ENCODE measurements at regions not wholly inside any gene's neighbourhood (a gene's known extent, or its start where the extent isn't known, plus 50 kb on each side); places are given as distances from the start of the nearest gene placed in this dataset.

- H3K4me3 ChIP-seq: no peak overlapping the region
- no peaks in the 10 kb centered on the region for H3K36me3 ChIP-seq
Measured at GRCh38 chr4:116391020-116391419, 694.4 kb downstream of the TRAM1L1 start.

GRCh38 chr4:116389139-116389538, 696.2 kb downstream of the TRAM1L1 start:
- Histone ChIP-seq H3K4me1 (no peaks in the 10 kb centered on the region), H3K9me3 (no peaks in the 10 kb centered on the region), H3K27ac (replicated peaks in 1 of 4) (no peak overlapping the region), H3K4me3 (no peak overlapping the region), H3K27me3 (no peaks in the 10 kb centered on the region), H3K36me3 (no peaks in the 10 kb centered on the region)
- TF ChIP-seq POLR2A (IDR thresholded peaks at IDR 0.05; ENCODE audit: low read depth): no peak
- no peak for TF ChIP-seq POLR2AphosphoS5 (IDR thresholded peaks at IDR 0.05)
- TF ChIP-seq CTCF (IDR thresholded peaks at IDR 0.05): no peak
- TF ChIP-seq EP300 (IDR thresholded peaks at IDR 0.05): no peak
- DNase-seq (ENCODE audit: extremely low spot score): no peak
- WGBS: 45% methylated on average over 2 of the region's 2 CpGs
- intact Hi-C loops (cut with DNase I): no loop called here

More at GRCh38 chr4:116391020-116391419, 694.4 kb downstream of the TRAM1L1 start:
- Histone ChIP-seq H3K4me1 (no peaks in the 10 kb centered on the region), H3K9me3 (no peaks in the 10 kb centered on the region), H3K27ac (replicated peaks in 1 of 4) (no peak overlapping the region), H3K27me3 (no peaks in the 10 kb centered on the region)
- no peak for TF ChIP-seq EP300 (IDR thresholded peaks at IDR 0.05)
- no peak for TF ChIP-seq CTCF (IDR thresholded peaks at IDR 0.05)
- no peak for TF ChIP-seq POLR2AphosphoS5 (IDR thresholded peaks at IDR 0.05)
- no peak for TF ChIP-seq POLR2A (IDR thresholded peaks at IDR 0.05; ENCODE audit: low read depth)
- WGBS: 77% methylated on average over 2 of the region's 2 CpGs
- intact Hi-C loops (cut with DNase I): no loop called here
- no peak for DNase-seq (ENCODE audit: extremely low spot score)

- DNase-seq (ENCODE audit: extremely low spot score): no peak
- Histone ChIP-seq H3K27ac (replicated peaks in 1 of 4) (no peak overlapping the region), H3K4me1 (no peaks in the 10 kb centered on the region), H3K27me3 (no peaks in the 10 kb centered on the region), H3K4me3 (no peak overlapping the region), H3K36me3 (no peaks in the 10 kb centered on the region), H3K9me3 (no peaks in the 10 kb centered on the region)
- WGBS: 73% methylated on average over 2 of the region's 2 CpGs
- intact Hi-C loops (cut with DNase I): no loop called here
- no peak for TF ChIP-seq POLR2AphosphoS5 (IDR thresholded peaks at IDR 0.05)
- no peak for TF ChIP-seq CTCF (IDR thresholded peaks at IDR 0.05)
- no peak for TF ChIP-seq POLR2A (IDR thresholded peaks at IDR 0.05; ENCODE audit: low read depth)
- TF ChIP-seq EP300 (IDR thresholded peaks at IDR 0.05): no peak
Measured at GRCh38 chr4:116387937-116388474, 697.4 kb downstream of the TRAM1L1 start.

- Histone ChIP-seq H3K27me3 (no peaks in the 10 kb centered on the region), H3K27ac (replicated peaks in 1 of 4) (no peak overlapping the region), H3K4me3 (no peak overlapping the region), H3K36me3 (no peaks in the 10 kb centered on the region), H3K9me3 (no peaks in the 10 kb centered on the region), H3K4me1 (no peaks in the 10 kb centered on the region)
- no peak for DNase-seq (ENCODE audit: extremely low spot score)
- 41% methylated on average over 1 of the region's 1 CpG for WGBS
- intact Hi-C loops (cut with DNase I): no loop called here
- TF ChIP-seq EP300 (IDR thresholded peaks at IDR 0.05): no peak
- no peak for TF ChIP-seq POLR2AphosphoS5 (IDR thresholded peaks at IDR 0.05)
- no peak for TF ChIP-seq POLR2A (IDR thresholded peaks at IDR 0.05; ENCODE audit: low read depth)
- TF ChIP-seq CTCF (IDR thresholded peaks at IDR 0.05): no peak
Measured at GRCh38 chr4:116386856-116387255, 698.5 kb downstream of the TRAM1L1 start.

GRCh38 chr4:116385583-116385982, 699.8 kb downstream of the TRAM1L1 start:
- intact Hi-C loops (cut with DNase I): no loop called here
- Histone ChIP-seq H3K9me3 (no peaks in the 10 kb centered on the region), H3K4me1 (no peaks in the 10 kb centered on the region), H3K4me3 (no peak overlapping the region), H3K27me3 (no peaks in the 10 kb centered on the region), H3K36me3 (no peaks in the 10 kb centered on the region), H3K27ac (replicated peaks in 1 of 4) (no peak overlapping the region)
- no peak for DNase-seq (ENCODE audit: extremely low spot score)
- WGBS: 87% methylated on average over 6 of the region's 6 CpGs
- no peak for TF ChIP-seq POLR2A (IDR thresholded peaks at IDR 0.05; ENCODE audit: low read depth)
- TF ChIP-seq EP300 (IDR thresholded peaks at IDR 0.05): no peak
- no peak for TF ChIP-seq POLR2AphosphoS5 (IDR thresholded peaks at IDR 0.05)
- no peak for TF ChIP-seq CTCF (IDR thresholded peaks at IDR 0.05)

Data from esophagus muscularis mucosa (tissue), 4 donors.